KMS-11 (cell line): ENCODE measurements at regions not wholly inside any gene's neighbourhood (a gene's known extent, or its start where the extent isn't known, plus 50 kb on each side); places are given as distances from the start of the nearest gene placed in this dataset.

Experiments
- H2AFZ ChIP-seq: fragments of 200-600 bp; sonication (generic); 2 replicates; pipeline ENCODE4 v1.6.1; 2016; ENCODE audit warnings: antibody characterized with exemption, mixed run types, low read depth
- H3K27ac ChIP-seq: fragments of 200-600 bp; sonication (generic); 2 replicates; pipeline ENCODE4 v1.6.1; 2016; ENCODE audit warnings: mild to moderate bottlenecking, mixed run types
- H3K27me3 ChIP-seq: fragments of 200-600 bp; sonication (generic); 2 replicates; pipeline ENCODE4 v1.6.1; 2017; ENCODE audit warnings: mild to moderate bottlenecking, low read depth, mixed run types, moderate library complexity; ENCODE audit not compliant: insufficient read depth
- H3K36me3 ChIP-seq: fragments of 200-600 bp; sonication (generic); 2 replicates; pipeline ENCODE4 v1.6.1; 2017; ENCODE audit warnings: mild to moderate bottlenecking, mixed run types; ENCODE audit not compliant: insufficient read depth
- H3K4me1 ChIP-seq: fragments of 200-600 bp; sonication (generic); 2 replicates; pipeline ENCODE4 v1.6.1; 2016; ENCODE audit warnings: mild to moderate bottlenecking, low read depth, mixed run types; ENCODE audit not compliant: poor library complexity, severe bottlenecking
- H3K4me2 ChIP-seq: fragments of 200-600 bp; sonication (generic); 2 replicates; pipeline ENCODE4 v1.7.0; 2016; ENCODE audit warnings: mild to moderate bottlenecking, mixed run types
- H3K4me3 ChIP-seq: fragments of 200-600 bp; sonication (generic); IDR thresholded peaks from 2 replicates; pipeline ENCODE4 v1.6.1; 2017; ENCODE audit warnings: low read depth, low read length, mixed read lengths; ENCODE audit not compliant: insufficient read depth
- H3K79me2 ChIP-seq: fragments of 200-600 bp; sonication (generic); 2 replicates; pipeline ENCODE4 v1.6.1; 2016; ENCODE audit warnings: low read depth, mixed run types; ENCODE audit not compliant: insufficient read depth
- H3K9ac ChIP-seq: fragments of 200-600 bp; sonication (generic); 2 replicates; pipeline ENCODE4 v1.6.1; 2016; ENCODE audit warnings: mild to moderate bottlenecking, mixed run types
- H4K20me1 ChIP-seq: fragments of 200-600 bp; sonication (generic); 2 replicates; pipeline ENCODE4 v1.6.1; 2016; ENCODE audit warnings: mild to moderate bottlenecking, mixed run types; ENCODE audit not compliant: insufficient read depth
- CTCF ChIP-seq: fragments of 200-600 bp; sonication (generic); conservative IDR thresholded peaks from 2 replicates; pipeline ENCODE4 v1.6.1; 2017; ENCODE audit warnings: low read depth, mild to moderate bottlenecking, antibody characterized with exemption, low read length, moderate library complexity, mixed read lengths

GRCh38 chr2:198453866-198454265 lies 649.5 kb downstream of the PLCL1 start:
- no peaks in the 10 kb centered on the region for H3K36me3 ChIP-seq
- TF ChIP-seq CTCF, result no peak
- no peak overlapping the region for H3K4me2 ChIP-seq
- H3K4me3 ChIP-seq, result no peak overlapping the region
- H4K20me1 ChIP-seq, result no peaks in the 10 kb centered on the region
- H2AFZ ChIP-seq, result no peak overlapping the region
- no peaks in the 10 kb centered on the region for H3K79me2 ChIP-seq
- no peaks in the 10 kb centered on the region for H3K4me1 ChIP-seq
- H3K27me3 ChIP-seq, result no peaks in the 10 kb centered on the region
- no peak overlapping the region for H3K27ac ChIP-seq
- no peak overlapping the region for H3K9ac ChIP-seq

GRCh38 chr2:198452327-198452726 lies 647.9 kb downstream of the PLCL1 start:
- Histone ChIP-seq H3K4me3 (no peak overlapping the region), H3K9ac (no peak overlapping the region), H3K79me2 (no peaks in the 10 kb centered on the region), H3K36me3 (no peaks in the 10 kb centered on the region), H3K27me3 (no peaks in the 10 kb centered on the region), H4K20me1 (no peaks in the 10 kb centered on the region), H3K27ac (no peak overlapping the region), H2AFZ (no peak overlapping the region), H3K4me1 (no peaks in the 10 kb centered on the region), H3K4me2 (no peak overlapping the region)
- no peak for TF ChIP-seq CTCF

GRCh38 chr2:198448789-198449188 lies 644.4 kb downstream of the PLCL1 start:
- Histone ChIP-seq H3K9ac (no peak overlapping the region), H3K4me1 (no peaks in the 10 kb centered on the region), H4K20me1 (no peaks in the 10 kb centered on the region), H3K36me3 (no peaks in the 10 kb centered on the region), H2AFZ (no peak overlapping the region), H3K27me3 (no peaks in the 10 kb centered on the region), H3K4me3 (no peak overlapping the region), H3K4me2 (no peak overlapping the region), H3K27ac (no peak overlapping the region), H3K79me2 (no peaks in the 10 kb centered on the region)
- TF ChIP-seq CTCF, result no peak

- H3K27ac ChIP-seq, result no peak overlapping the region
- no peaks in the 10 kb centered on the region for H3K27me3 ChIP-seq
- H3K4me3 ChIP-seq, result no peak overlapping the region
- H3K9ac ChIP-seq, result no peak overlapping the region
- H3K4me1 ChIP-seq, result no peaks in the 10 kb centered on the region
- H3K79me2 ChIP-seq, result no peaks in the 10 kb centered on the region
- H4K20me1 ChIP-seq, result no peaks in the 10 kb centered on the region
- no peaks in the 10 kb centered on the region for H3K36me3 ChIP-seq
- TF ChIP-seq CTCF, result no peak
- no peak overlapping the region for H3K4me2 ChIP-seq
- H2AFZ ChIP-seq, result no peak overlapping the region
Measured at GRCh38 chr2:198444800-198445287, 640.5 kb downstream of the PLCL1 start.
